HG02798 (cell line): ENCODE measurements at regions not wholly inside any gene's neighbourhood (a gene's known extent, or its start where the extent isn't known, plus 50 kb on each side); places are given as distances from the start of the nearest gene placed in this dataset.

Experiments used
- ATAC-seq: cut with Tn5 transposase; IDR thresholded peaks from one replicate; pipeline ENCODE4 v1.9.1; 2021; ENCODE audit warnings: mild to moderate bottlenecking; ENCODE audit not compliant: unreplicated experiment, poor library complexity

- ATAC-seq, result no peak
Observed at GRCh38 chr10:21077681-21078080, 180.6 kb upstream of the NEBL start.

- no peak for ATAC-seq
Observed at GRCh38 chr10:21076381-21076780, 179.3 kb upstream of the NEBL start.

GRCh38 chr10:21075880-21076279, 178.8 kb upstream of the NEBL start:
- no peak for ATAC-seq

GRCh38 chr10:21071001-21071673, 174.0 kb upstream of the NEBL start:
- no peak for ATAC-seq

DNA sequence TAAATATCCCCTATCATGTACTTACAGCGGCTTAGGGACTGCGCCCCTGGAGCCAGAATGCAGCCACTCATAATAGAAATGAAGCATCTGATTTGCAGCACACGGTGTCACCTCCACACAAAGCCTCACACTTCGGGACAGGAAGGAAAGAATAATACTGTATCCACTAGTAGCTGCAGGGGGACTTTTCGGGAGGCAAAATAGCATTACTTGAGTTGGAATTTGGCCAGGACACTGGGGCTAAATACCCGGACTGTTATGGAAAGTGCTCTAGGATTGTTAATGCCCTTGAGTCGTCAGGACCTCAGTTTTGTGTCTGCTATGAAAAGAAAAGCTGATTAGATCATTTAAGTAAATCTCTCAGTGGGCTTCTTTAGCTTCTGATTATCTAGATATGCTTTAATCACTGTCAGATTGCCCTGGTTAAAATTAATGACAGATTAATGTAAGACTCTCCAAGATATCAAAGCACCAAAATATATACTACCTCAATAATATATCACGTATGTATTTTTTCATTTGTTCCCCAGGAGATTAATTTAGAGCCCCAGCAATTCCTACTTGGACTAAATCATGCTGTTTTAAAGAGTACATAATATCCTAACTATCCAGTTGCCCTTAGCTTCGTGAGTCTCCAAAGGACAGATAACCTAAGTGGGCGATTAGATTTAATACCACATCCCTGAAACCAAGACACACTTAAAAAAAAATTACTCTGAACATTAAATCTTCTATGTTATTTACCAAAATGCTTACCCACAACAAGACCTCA, 173.0 kb upstream of the NEBL start:
- ATAC-seq, result no peak

DNA sequence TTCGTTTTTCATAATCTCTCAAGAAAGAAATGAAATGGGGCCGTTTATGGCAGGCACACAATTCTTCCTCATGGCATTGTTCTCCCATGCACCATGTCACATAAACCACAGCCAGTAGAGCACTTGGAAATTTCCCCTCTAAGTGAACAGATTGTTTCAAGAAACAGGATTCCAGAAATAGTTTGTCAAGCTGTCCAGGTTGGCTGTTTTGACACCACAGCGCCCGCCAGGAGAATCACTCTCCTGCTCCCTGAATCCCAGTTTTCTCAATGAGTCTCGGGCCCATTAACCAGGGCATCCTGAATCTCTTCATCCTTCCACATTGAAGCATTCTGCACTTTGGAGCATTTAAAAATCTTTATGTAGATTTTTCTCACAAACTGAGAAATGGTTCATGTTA, 172.2 kb upstream of the NEBL start:
- ATAC-seq, result no peak

GRCh38 chr10:21068026-21068656, 171.0 kb upstream of the NEBL start:
- ATAC-seq, result no peak

- no peak for ATAC-seq
Observed at GRCh38 chr10:21065621-21066248, 168.6 kb upstream of the NEBL start.

- ATAC-seq, result no peak
Observed at GRCh38 chr10:21061982-21062381, 164.9 kb upstream of the NEBL start.

GRCh38 chr10:21061184-21061583, 164.1 kb upstream of the NEBL start:
- ATAC-seq, result no peak

DNA sequence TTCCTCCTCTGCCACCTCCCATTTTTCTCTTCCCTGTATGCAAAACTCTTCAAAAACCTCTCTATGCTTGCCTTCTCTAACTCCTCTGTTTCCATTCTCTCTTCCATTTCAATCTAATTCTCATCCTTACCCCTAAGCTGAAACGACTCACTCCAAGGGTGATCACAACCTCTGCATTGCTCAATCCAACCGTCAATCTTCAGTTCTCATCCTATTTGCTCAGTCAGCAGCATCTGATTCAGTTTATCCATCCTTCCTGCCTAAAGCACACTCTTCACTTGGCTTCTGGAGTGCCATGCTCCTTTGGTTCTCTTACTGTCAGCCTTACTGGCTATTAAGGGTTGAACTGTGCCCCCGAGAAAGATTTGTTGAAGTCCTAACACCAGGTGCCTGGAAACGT, 163.5 kb upstream of the NEBL start:
- ATAC-seq, result no peak

GRCh38 chr10:21057989-21058388, 160.9 kb upstream of the NEBL start:
- ATAC-seq, result no peak

GRCh38 chr10:21057436-21057835, 160.3 kb upstream of the NEBL start:
- no peak for ATAC-seq

GRCh38 chr10:21056461-21056860, 159.3 kb upstream of the NEBL start:
- no peak for ATAC-seq

DNA sequence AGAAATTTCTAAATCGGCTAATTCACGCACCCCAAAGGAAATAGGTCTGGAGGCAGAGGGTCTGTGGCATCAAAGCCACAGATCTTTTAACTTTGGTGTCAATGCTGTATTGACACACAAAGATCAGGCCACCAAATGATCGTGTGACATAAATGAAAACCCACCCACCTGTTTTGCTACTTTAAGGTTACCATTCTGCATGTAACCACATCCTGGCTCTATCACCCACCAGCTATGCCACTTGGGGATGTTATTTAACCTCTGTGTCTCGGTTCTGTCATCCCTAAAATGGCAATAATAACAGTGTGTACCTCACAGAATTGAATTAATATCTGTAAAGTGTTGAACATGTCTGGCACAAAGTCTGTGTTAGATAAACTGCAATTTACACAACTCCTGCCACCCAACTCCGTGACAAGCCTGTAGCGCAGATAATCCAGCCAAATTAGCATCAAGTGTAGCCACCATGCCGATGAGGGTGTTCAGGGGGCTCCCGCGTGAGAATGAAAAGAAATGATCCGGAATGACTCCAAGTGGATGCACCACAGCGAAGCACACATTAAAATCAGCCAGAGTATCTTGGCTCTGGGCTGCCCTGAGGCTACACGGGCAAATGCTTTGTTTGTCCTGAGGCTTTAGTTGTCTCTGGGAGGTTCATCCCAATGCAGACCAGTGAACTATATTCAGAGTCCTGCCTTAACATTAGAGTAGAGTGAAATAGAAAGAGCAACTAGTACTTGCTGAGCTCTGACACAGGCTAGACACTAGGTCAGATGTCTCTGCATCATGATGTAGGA, 158.4 kb upstream of the NEBL start:
- ATAC-seq, result no peak

- ATAC-seq, result no peak
Observed at GRCh38 chr10:21053953-21054690, 157.0 kb upstream of the NEBL start.

DNA sequence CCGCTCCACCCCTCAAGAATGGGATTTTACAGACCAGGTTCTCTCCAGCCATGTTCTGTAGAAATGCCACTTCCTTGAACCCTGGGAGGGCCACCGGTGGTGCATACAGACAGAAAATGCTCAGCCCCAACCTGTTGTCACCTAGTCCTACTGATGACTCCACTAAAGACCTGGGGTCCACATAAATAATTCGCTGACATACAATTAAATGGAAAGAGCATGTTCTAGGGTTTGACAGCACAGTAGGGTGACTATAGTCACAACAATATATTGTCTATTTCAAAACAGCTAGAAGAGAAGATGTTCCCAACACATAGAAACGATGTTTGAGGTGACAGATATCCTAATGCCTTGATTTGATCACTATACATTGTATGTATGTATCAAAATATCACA, 155.6 kb upstream of the NEBL start:
- ATAC-seq, result no peak

DNA sequence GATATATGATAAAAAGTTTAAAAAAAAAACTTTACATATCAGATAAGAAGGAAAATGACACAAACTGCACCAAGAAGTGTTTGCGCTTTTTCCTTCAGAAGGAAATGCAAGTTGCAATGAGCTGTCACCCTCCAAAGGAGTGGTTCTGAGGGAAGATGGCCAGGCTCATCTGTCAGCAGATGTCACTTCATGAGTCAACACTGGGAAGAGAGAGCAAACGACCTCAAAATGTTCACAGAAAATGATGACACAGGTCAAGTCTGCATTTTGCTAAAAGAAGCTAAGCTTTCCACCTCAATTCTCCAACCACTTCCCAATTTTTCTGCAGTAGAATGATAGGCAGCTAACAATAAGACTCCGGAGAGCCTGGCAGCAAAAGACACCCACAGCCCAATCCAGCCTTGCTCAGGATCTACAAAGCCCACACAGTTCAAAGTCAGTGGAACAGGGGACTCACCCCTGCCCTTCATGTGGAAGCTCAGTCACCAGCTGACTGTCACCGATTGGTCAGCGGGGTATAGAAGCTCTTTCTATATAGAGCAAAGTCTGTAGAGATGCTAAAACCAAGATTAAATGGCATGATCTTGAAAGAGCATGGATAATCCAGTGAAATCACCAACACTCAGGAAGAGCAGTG, 155.1 kb upstream of the NEBL start:
- ATAC-seq, result no peak

DNA sequence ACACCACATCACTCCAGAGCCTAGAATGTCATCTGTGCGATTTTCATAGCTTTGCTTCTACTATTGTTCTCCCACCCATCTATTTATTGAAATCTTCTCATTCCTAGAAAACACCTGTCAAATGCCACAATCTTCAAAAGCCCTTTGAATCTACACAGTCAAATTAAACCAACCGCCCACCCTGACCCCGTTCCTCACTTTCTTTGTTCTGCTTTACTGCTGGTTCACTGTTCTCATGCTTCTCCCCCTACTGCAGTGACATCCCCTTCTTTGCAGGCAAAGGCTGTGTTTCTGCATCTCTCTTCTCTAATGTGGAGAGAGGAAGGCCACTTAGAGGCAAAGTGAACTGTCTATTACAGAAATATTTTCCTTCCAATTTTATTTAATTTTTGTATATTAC, 152.4 kb upstream of the NEBL start:
- ATAC-seq, result no peak
